IMR-90 (cell line): ENCODE measurements at regions not wholly inside any gene's neighbourhood (a gene's known extent, or its start where the extent isn't known, plus 50 kb on each side); places are given as distances from the start of the nearest gene placed in this dataset.

Experiments used
- ATAC-seq: fragments of 200-7000 bp; cut with Tn5 transposase; 2 replicates; pipeline ENCODE4 v1.9.1; 2020; ENCODE audit warnings: low read depth, mild to moderate bottlenecking, moderate library complexity
- BruUV-seq: library from RNA; stranded (reverse); fragments of 400-500 nt; replicated peaks from 2 replicates; lab custom pipeline; 2021; lab: Mats Ljungman, UMichigan
- CTCF ChIA-PET: fragments of 300-600 bp; formaldehyde crosslinking; extraction: SDS; loops from one replicate; lab custom pipeline; 2021; ENCODE audit warnings: antibody characterized with exemption; lab: Yijun Ruan, JAX
- POLR2A ChIA-PET: fragments of 300-600 bp; sonication (Branson Sonifier 250); formaldehyde crosslinking; loops from one replicate; lab custom pipeline; 2022; ENCODE audit warnings: antibody characterized with exemption; ENCODE audit not compliant: unreplicated experiment; lab: Charles Lee
- DNase-seq: peaks from one replicate; pipeline ENCODE4 v3.0.0; 2013
- H2AFZ ChIP-seq: replicated peaks from 2 replicates; pipeline ENCODE3; 2013; ENCODE audit warnings: low read length, mild to moderate bottlenecking; ENCODE audit not compliant: poor library complexity
- H2AK5ac ChIP-seq: 2 replicates; pipeline ENCODE4 v1.6.1; 2013; ENCODE audit warnings: low read depth, low read length, inconsistent platforms
- H2AK9ac ChIP-seq: replicated peaks from 2 replicates; pipeline ENCODE3; 2013; ENCODE audit warnings: mild to moderate bottlenecking, low read depth, low read length, moderate library complexity; ENCODE audit not compliant: poor library complexity
- H2BK120ac ChIP-seq: 2 replicates; pipeline ENCODE4 v1.6.1; 2013; ENCODE audit warnings: low read depth, low read length, inconsistent platforms
- H2BK15ac ChIP-seq: 3 replicates; pipeline ENCODE4 v1.6.1; 2013; ENCODE audit warnings: low read depth, low read length, inconsistent platforms
- H2BK20ac ChIP-seq: 2 replicates; pipeline ENCODE4 v1.6.1; 2013; ENCODE audit warnings: low read depth, mild to moderate bottlenecking, inconsistent platforms, low read length, moderate library complexity
- H2BK5ac ChIP-seq: 2 replicates; pipeline ENCODE4 v1.6.1; 2013; ENCODE audit warnings: mild to moderate bottlenecking, low read depth, low read length, inconsistent platforms; ENCODE audit not compliant: poor library complexity, severe bottlenecking
- H3K14ac ChIP-seq: replicated peaks from 2 replicates; pipeline ENCODE4 v1.6.1; 2013; ENCODE audit warnings: low read depth, low read length, inconsistent platforms
- H3K18ac ChIP-seq: 2 replicates; pipeline ENCODE4 v1.6.1; 2013; ENCODE audit warnings: low read depth, low read length, control low read depth
- H3K23ac ChIP-seq: 2 replicates; pipeline ENCODE4 v1.6.1; 2013; ENCODE audit warnings: low read depth, low read length, inconsistent platforms
- H3K27ac ChIP-seq: 2 replicates; pipeline ENCODE4 v1.5.1; 2013; ENCODE audit warnings: mild to moderate bottlenecking, control low read depth, low read length; ENCODE audit not compliant: insufficient read depth
- H3K27me3 ChIP-seq: 2 replicates; pipeline ENCODE4 v1.6.1; 2013; ENCODE audit warnings: low read length; ENCODE audit not compliant: control insufficient read depth, insufficient read depth
- H3K36me3 ChIP-seq: 2 replicates; pipeline ENCODE4 v1.6.1; 2013; ENCODE audit warnings: low read length, mixed read lengths; ENCODE audit not compliant: control insufficient read depth, insufficient read depth
- H3K4ac ChIP-seq: 2 replicates; pipeline ENCODE4 v1.6.1; 2013; ENCODE audit warnings: low read depth, low read length, inconsistent platforms
- H3K4me1 ChIP-seq: 2 replicates; pipeline ENCODE4 v1.6.1; 2013; ENCODE audit warnings: low read length, mixed read lengths; ENCODE audit not compliant: control insufficient read depth, insufficient read depth
- H3K4me2 ChIP-seq: 2 replicates; pipeline ENCODE4 v1.6.1; 2013; ENCODE audit warnings: low read depth, mild to moderate bottlenecking, control low read depth, low read length, moderate library complexity
- H3K4me3 ChIP-seq: 2 replicates; pipeline ENCODE4 v1.5.1; 2013; ENCODE audit warnings: low read depth, mild to moderate bottlenecking, control low read depth, low read length, moderate library complexity; ENCODE audit not compliant: insufficient read depth
- H3K56ac ChIP-seq: 2 replicates; pipeline ENCODE4 v1.6.1; 2013; ENCODE audit warnings: low read length, inconsistent platforms; ENCODE audit not compliant: insufficient read depth; ENCODE audit errors: extremely low read depth
- H3K79me1 ChIP-seq, 2 experiments: 2 replicates each; pipeline ENCODE4 v1.6.1; 2013; ENCODE audit warnings: low read length in 2 of 2, inconsistent platforms in 1 of 2, low read depth in 1 of 2
- H3K9ac ChIP-seq: 2 replicates; pipeline ENCODE4 v1.6.1; 2013; ENCODE audit warnings: low read depth, low read length, control low read depth
- H3K9me1 ChIP-seq: 2 replicates; pipeline ENCODE4 v1.6.1; 2013; ENCODE audit warnings: low read length, inconsistent platforms; ENCODE audit not compliant: insufficient read depth
- H3K9me3 ChIP-seq: 2 replicates; pipeline ENCODE4 v1.6.1; 2013; ENCODE audit warnings: low read length; ENCODE audit not compliant: control insufficient read depth, insufficient read depth
- H4K20me1 ChIP-seq: 2 replicates; pipeline ENCODE4 v1.6.1; 2013; ENCODE audit warnings: low read length, inconsistent platforms; ENCODE audit not compliant: insufficient read depth
- H4K5ac ChIP-seq: 2 replicates; pipeline ENCODE4 v1.6.1; 2013; ENCODE audit warnings: mild to moderate bottlenecking, low read depth, low read length, control low read depth
- H4K8ac ChIP-seq, 2 experiments: 2 replicates each; pipeline ENCODE4 v1.6.1; 2013; ENCODE audit warnings: low read depth in 2 of 2, low read length in 2 of 2, control low read depth in 1 of 2, inconsistent platforms in 1 of 2
- H4K91ac ChIP-seq: 2 replicates; pipeline ENCODE4 v1.6.1; 2013; ENCODE audit warnings: low read depth, low read length, inconsistent platforms; ENCODE audit not compliant: insufficient read depth
- CHD1 ChIP-seq: IDR thresholded peaks from 2 replicates; pipeline ENCODE4 v1.6.1; 2012; ENCODE audit warnings: low read depth, low read length, improper control_type of control experiment
- MXI1 ChIP-seq: IDR thresholded peaks from 2 replicates; pipeline ENCODE4 v1.6.1; 2012; ENCODE audit warnings: low read depth, mild to moderate bottlenecking, low read length, moderate library complexity, borderline replicate concordance
- POLR2A ChIP-seq: IDR thresholded peaks from 2 replicates; pipeline ENCODE4 v1.6.1; 2012; ENCODE audit warnings: mild to moderate bottlenecking, low read depth, low read length
- RAD21 ChIP-seq: IDR thresholded peaks from 2 replicates; pipeline ENCODE4 v1.6.1; 2012; ENCODE audit warnings: low read length, improper control_type of control experiment
- WGBS, 2 experiments: methylation state at CpG; one replicate each; pipeline versions ENCODE4 v1.1.5 to v1.1.7; 2013; ENCODE audit warnings: missing lambda C conversion rate in 2 of 2; ENCODE audit not compliant: insufficient read length in 1 of 2; ENCODE audit errors: extremely low coverage in 2 of 2; 5-methylcytosine and 5-hydroxymethylcytosine counted together
- dilution Hi-C: fragments of 300-500 bp; cut with HindIII; formaldehyde crosslinking; loops from one replicate; pipeline ENCODE4 v1.14.3; 2018; ENCODE audit warnings: low sequenced_read_pairs; ENCODE audit not compliant: unreplicated experiment
- in situ Hi-C: fragments of 300-500 bp; cut with MboI; formaldehyde crosslinking; loops from 3 replicates; pipeline ENCODE4 v1.14.3; 2019; ENCODE audit warnings: low sequenced_read_pairs, inconsistent platforms, mixed read lengths
- intact Hi-C: fragments of 100-400 bp; cut with micrococcal nuclease; formaldehyde crosslinking; loops from 2 replicates; pipeline ENCODE4 v1.10.0; 2022
- TF ChIP-seq, protein P1 (sequence below): conservative IDR thresholded peaks from 2 replicates; pipeline ENCODE4 v1.5.1; 2012; ENCODE audit warnings: mild to moderate bottlenecking, low read depth, low read length, improper control_type of control experiment

DNA sequence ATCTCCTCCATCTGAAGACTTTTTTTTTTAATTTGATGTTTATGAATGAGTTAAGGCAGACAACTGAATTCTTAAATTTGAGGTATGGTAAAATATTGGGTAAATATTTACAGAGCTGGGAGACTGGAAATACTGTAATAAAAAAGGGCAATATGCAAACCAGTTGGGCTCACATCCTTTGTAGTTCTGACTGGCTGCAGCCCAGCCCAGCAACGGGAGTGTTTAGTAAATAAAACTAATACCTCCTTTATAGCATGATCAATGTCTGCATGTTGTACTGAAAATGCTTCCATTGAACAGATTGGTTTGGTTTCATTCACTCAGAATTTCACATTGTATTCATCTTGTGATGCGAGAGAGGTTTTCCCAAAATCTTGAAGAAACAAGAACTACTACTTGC is 365.0 kb downstream of the DMRT2 start:
- Histone ChIP-seq H2BK15ac (no peak overlapping the region), H3K9ac (no peak overlapping the region), H3K4ac (no peak overlapping the region), H3K27ac (no peak overlapping the region), H3K56ac (no peak overlapping the region), H3K27me3 (no peaks in the 10 kb centered on the region), H2AFZ (no peak overlapping the region), H2BK120ac (no peak overlapping the region), H3K23ac (no peak overlapping the region), H3K18ac (no peak overlapping the region), H2AK5ac (no peak overlapping the region), H3K4me3 (no peak overlapping the region), H3K9me1 (no peaks in the 10 kb centered on the region), H2BK5ac (no peak overlapping the region), H3K4me1 (no peaks in the 10 kb centered on the region), H3K14ac (no peak overlapping the region), H3K79me1 (no peaks in the 10 kb centered on the region), H3K9me3 (peaks cover 3% of the 10 kb centered on the region; the same call in 1 of the 2 replicates), H3K4me2 (no peak overlapping the region), H4K5ac (no peak overlapping the region), H4K20me1 (no peaks in the 10 kb centered on the region), H3K36me3 (no peaks in the 10 kb centered on the region), H4K8ac (no peak overlapping the region), H4K91ac (no peak overlapping the region), H2AK9ac (no peak overlapping the region), H2BK20ac (no peak overlapping the region)
- ATAC-seq (no peak), DNase-seq (no peak)
- in situ Hi-C loops, result no loop called here
- dilution Hi-C loops, result no loop called here
- intact Hi-C loops, result no loop called here
- POLR2A ChIA-PET, result no interaction called here
- WGBS, 2 experiments, result no CpG with 5 or more reads among the region's 2 CpGs
- BruUV-seq, result no TSS peak
- TF ChIP-seq, protein P1, sequence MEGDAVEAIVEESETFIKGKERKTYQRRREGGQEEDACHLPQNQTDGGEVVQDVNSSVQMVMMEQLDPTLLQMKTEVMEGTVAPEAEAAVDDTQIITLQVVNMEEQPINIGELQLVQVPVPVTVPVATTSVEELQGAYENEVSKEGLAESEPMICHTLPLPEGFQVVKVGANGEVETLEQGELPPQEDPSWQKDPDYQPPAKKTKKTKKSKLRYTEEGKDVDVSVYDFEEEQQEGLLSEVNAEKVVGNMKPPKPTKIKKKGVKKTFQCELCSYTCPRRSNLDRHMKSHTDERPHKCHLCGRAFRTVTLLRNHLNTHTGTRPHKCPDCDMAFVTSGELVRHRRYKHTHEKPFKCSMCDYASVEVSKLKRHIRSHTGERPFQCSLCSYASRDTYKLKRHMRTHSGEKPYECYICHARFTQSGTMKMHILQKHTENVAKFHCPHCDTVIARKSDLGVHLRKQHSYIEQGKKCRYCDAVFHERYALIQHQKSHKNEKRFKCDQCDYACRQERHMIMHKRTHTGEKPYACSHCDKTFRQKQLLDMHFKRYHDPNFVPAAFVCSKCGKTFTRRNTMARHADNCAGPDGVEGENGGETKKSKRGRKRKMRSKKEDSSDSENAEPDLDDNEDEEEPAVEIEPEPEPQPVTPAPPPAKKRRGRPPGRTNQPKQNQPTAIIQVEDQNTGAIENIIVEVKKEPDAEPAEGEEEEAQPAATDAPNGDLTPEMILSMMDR, result no peak
- TF ChIP-seq MXI1, result no peak
- no peak for TF ChIP-seq POLR2A
- no peak for TF ChIP-seq RAD21
- no peak for TF ChIP-seq CHD1
- CTCF ChIA-PET, result no interaction called here
